IMR-90 (cell line): ENCODE measurements at regions not wholly inside any gene's neighbourhood (a gene's known extent, or its start where the extent isn't known, plus 50 kb on each side); places are given as distances from the start of the nearest gene placed in this dataset.

Source experiments
- ATAC-seq: fragments of 200-7000 bp; cut with Tn5 transposase; 2 replicates; pipeline ENCODE4 v1.9.1; 2020; ENCODE audit warnings: low read depth, mild to moderate bottlenecking, moderate library complexity
- BruUV-seq: library from RNA; stranded (reverse); fragments of 400-500 nt; replicated peaks from 2 replicates; lab custom pipeline; 2021; lab: Mats Ljungman, UMichigan
- CTCF ChIA-PET: fragments of 300-600 bp; formaldehyde crosslinking; extraction: SDS; loops from one replicate; lab custom pipeline; 2021; ENCODE audit warnings: antibody characterized with exemption; lab: Yijun Ruan, JAX
- POLR2A ChIA-PET: fragments of 300-600 bp; sonication (Branson Sonifier 250); formaldehyde crosslinking; loops from one replicate; lab custom pipeline; 2022; ENCODE audit warnings: antibody characterized with exemption; ENCODE audit not compliant: unreplicated experiment; lab: Charles Lee
- DNase-seq: peaks from one replicate; pipeline ENCODE4 v3.0.0; 2013
- H2AFZ ChIP-seq: replicated peaks from 2 replicates; pipeline ENCODE3; 2013; ENCODE audit warnings: low read length, mild to moderate bottlenecking; ENCODE audit not compliant: poor library complexity
- H2AK5ac ChIP-seq: 2 replicates; pipeline ENCODE4 v1.6.1; 2013; ENCODE audit warnings: low read depth, low read length, inconsistent platforms
- H2AK9ac ChIP-seq: replicated peaks from 2 replicates; pipeline ENCODE3; 2013; ENCODE audit warnings: mild to moderate bottlenecking, low read depth, low read length, moderate library complexity; ENCODE audit not compliant: poor library complexity
- H2BK120ac ChIP-seq: 2 replicates; pipeline ENCODE4 v1.6.1; 2013; ENCODE audit warnings: low read depth, low read length, inconsistent platforms
- H2BK15ac ChIP-seq: 3 replicates; pipeline ENCODE4 v1.6.1; 2013; ENCODE audit warnings: low read depth, low read length, inconsistent platforms
- H2BK20ac ChIP-seq: 2 replicates; pipeline ENCODE4 v1.6.1; 2013; ENCODE audit warnings: low read depth, mild to moderate bottlenecking, inconsistent platforms, low read length, moderate library complexity
- H2BK5ac ChIP-seq: 2 replicates; pipeline ENCODE4 v1.6.1; 2013; ENCODE audit warnings: mild to moderate bottlenecking, low read depth, low read length, inconsistent platforms; ENCODE audit not compliant: poor library complexity, severe bottlenecking
- H3K14ac ChIP-seq: replicated peaks from 2 replicates; pipeline ENCODE4 v1.6.1; 2013; ENCODE audit warnings: low read depth, low read length, inconsistent platforms
- H3K18ac ChIP-seq: 2 replicates; pipeline ENCODE4 v1.6.1; 2013; ENCODE audit warnings: low read depth, low read length, control low read depth
- H3K23ac ChIP-seq: 2 replicates; pipeline ENCODE4 v1.6.1; 2013; ENCODE audit warnings: low read depth, low read length, inconsistent platforms
- H3K27ac ChIP-seq: 2 replicates; pipeline ENCODE4 v1.5.1; 2013; ENCODE audit warnings: mild to moderate bottlenecking, control low read depth, low read length; ENCODE audit not compliant: insufficient read depth
- H3K27me3 ChIP-seq: 2 replicates; pipeline ENCODE4 v1.6.1; 2013; ENCODE audit warnings: low read length; ENCODE audit not compliant: control insufficient read depth, insufficient read depth
- H3K36me3 ChIP-seq: 2 replicates; pipeline ENCODE4 v1.6.1; 2013; ENCODE audit warnings: low read length, mixed read lengths; ENCODE audit not compliant: control insufficient read depth, insufficient read depth
- H3K4ac ChIP-seq: 2 replicates; pipeline ENCODE4 v1.6.1; 2013; ENCODE audit warnings: low read depth, low read length, inconsistent platforms
- H3K4me1 ChIP-seq: 2 replicates; pipeline ENCODE4 v1.6.1; 2013; ENCODE audit warnings: low read length, mixed read lengths; ENCODE audit not compliant: control insufficient read depth, insufficient read depth
- H3K4me2 ChIP-seq: 2 replicates; pipeline ENCODE4 v1.6.1; 2013; ENCODE audit warnings: low read depth, mild to moderate bottlenecking, control low read depth, low read length, moderate library complexity
- H3K4me3 ChIP-seq: 2 replicates; pipeline ENCODE4 v1.5.1; 2013; ENCODE audit warnings: low read depth, mild to moderate bottlenecking, control low read depth, low read length, moderate library complexity; ENCODE audit not compliant: insufficient read depth
- H3K56ac ChIP-seq: 2 replicates; pipeline ENCODE4 v1.6.1; 2013; ENCODE audit warnings: low read length, inconsistent platforms; ENCODE audit not compliant: insufficient read depth; ENCODE audit errors: extremely low read depth
- H3K79me1 ChIP-seq, 2 experiments: 2 replicates each; pipeline ENCODE4 v1.6.1; 2013; ENCODE audit warnings: low read length in 2 of 2, inconsistent platforms in 1 of 2, low read depth in 1 of 2
- H3K9ac ChIP-seq: 2 replicates; pipeline ENCODE4 v1.6.1; 2013; ENCODE audit warnings: low read depth, low read length, control low read depth
- H3K9me1 ChIP-seq: 2 replicates; pipeline ENCODE4 v1.6.1; 2013; ENCODE audit warnings: low read length, inconsistent platforms; ENCODE audit not compliant: insufficient read depth
- H3K9me3 ChIP-seq: 2 replicates; pipeline ENCODE4 v1.6.1; 2013; ENCODE audit warnings: low read length; ENCODE audit not compliant: control insufficient read depth, insufficient read depth
- H4K20me1 ChIP-seq: 2 replicates; pipeline ENCODE4 v1.6.1; 2013; ENCODE audit warnings: low read length, inconsistent platforms; ENCODE audit not compliant: insufficient read depth
- H4K5ac ChIP-seq: 2 replicates; pipeline ENCODE4 v1.6.1; 2013; ENCODE audit warnings: mild to moderate bottlenecking, low read depth, low read length, control low read depth
- H4K8ac ChIP-seq, 2 experiments: 2 replicates each; pipeline ENCODE4 v1.6.1; 2013; ENCODE audit warnings: low read depth in 2 of 2, low read length in 2 of 2, control low read depth in 1 of 2, inconsistent platforms in 1 of 2
- H4K91ac ChIP-seq: 2 replicates; pipeline ENCODE4 v1.6.1; 2013; ENCODE audit warnings: low read depth, low read length, inconsistent platforms; ENCODE audit not compliant: insufficient read depth
- BHLHE40 ChIP-seq: fragments of 150-350 bp; IDR thresholded peaks from 2 replicates; pipeline ENCODE4 v1.6.1; 2016; ENCODE audit warnings: mild to moderate bottlenecking, low read depth, low read length
- CEBPB ChIP-seq: IDR thresholded peaks from 2 replicates; pipeline ENCODE4 v1.6.1; 2012; ENCODE audit warnings: low read depth, low read length, improper control_type of control experiment
- CHD1 ChIP-seq: IDR thresholded peaks from 2 replicates; pipeline ENCODE4 v1.6.1; 2012; ENCODE audit warnings: low read depth, low read length, improper control_type of control experiment
- FOS ChIP-seq: fragments of 150-350 bp; IDR thresholded peaks from 2 replicates; pipeline ENCODE4 v1.6.1; 2016; ENCODE audit warnings: low read depth, low read length
- MAFK ChIP-seq: IDR thresholded peaks from 2 replicates; pipeline ENCODE4 v1.6.1; 2012; ENCODE audit warnings: low read depth, low read length, improper control_type of control experiment
- NFE2L2 ChIP-seq: fragments of 150-350 bp; IDR thresholded peaks from 2 replicates; pipeline ENCODE4 v1.6.1; 2016; ENCODE audit warnings: low read depth, mild to moderate bottlenecking, low read length
- POLR2A ChIP-seq: IDR thresholded peaks from 2 replicates; pipeline ENCODE4 v1.6.1; 2012; ENCODE audit warnings: mild to moderate bottlenecking, low read depth, low read length
- RAD21 ChIP-seq: IDR thresholded peaks from 2 replicates; pipeline ENCODE4 v1.6.1; 2012; ENCODE audit warnings: low read length, improper control_type of control experiment
- RCOR1 ChIP-seq: IDR thresholded peaks from 2 replicates; pipeline ENCODE4 v1.6.1; 2012; ENCODE audit warnings: mild to moderate bottlenecking, low read length, improper control_type of control experiment; ENCODE audit not compliant: insufficient replicate concordance
- RFX5 ChIP-seq: IDR thresholded peaks from 2 replicates; pipeline ENCODE4 v1.8.0; 2012; ENCODE audit warnings: low read depth, mild to moderate bottlenecking, low read length, moderate library complexity
- SMC3 ChIP-seq: fragments of 150-350 bp; IDR thresholded peaks from 2 replicates; pipeline ENCODE4 v1.6.1; 2016; ENCODE audit warnings: low read depth, mild to moderate bottlenecking, antibody characterized with exemption, low read length, moderate library complexity
- WGBS, 2 experiments: methylation state at CpG; one replicate each; pipeline versions ENCODE4 v1.1.5 to v1.1.7; 2013; ENCODE audit warnings: missing lambda C conversion rate in 2 of 2; ENCODE audit not compliant: insufficient read length in 1 of 2; ENCODE audit errors: extremely low coverage in 2 of 2; 5-methylcytosine and 5-hydroxymethylcytosine counted together
- dilution Hi-C: fragments of 300-500 bp; cut with HindIII; formaldehyde crosslinking; loops from one replicate; pipeline ENCODE4 v1.14.3; 2018; ENCODE audit warnings: low sequenced_read_pairs; ENCODE audit not compliant: unreplicated experiment
- in situ Hi-C: fragments of 300-500 bp; cut with MboI; formaldehyde crosslinking; loops from 3 replicates; pipeline ENCODE4 v1.14.3; 2019; ENCODE audit warnings: low sequenced_read_pairs, inconsistent platforms, mixed read lengths
- intact Hi-C: fragments of 100-400 bp; cut with micrococcal nuclease; formaldehyde crosslinking; loops from 2 replicates; pipeline ENCODE4 v1.10.0; 2022
- TF ChIP-seq, protein P1 (sequence below): fragments of 150-350 bp; IDR thresholded peaks from 2 replicates; pipeline ENCODE4 v1.6.1; 2017; ENCODE audit warnings: mild to moderate bottlenecking, antibody characterized with exemption, low read length, low read depth
- TF ChIP-seq, protein P2 (sequence below): conservative IDR thresholded peaks from 2 replicates; pipeline ENCODE4 v1.5.1; 2012; ENCODE audit warnings: mild to moderate bottlenecking, low read depth, low read length, improper control_type of control experiment

DNA sequence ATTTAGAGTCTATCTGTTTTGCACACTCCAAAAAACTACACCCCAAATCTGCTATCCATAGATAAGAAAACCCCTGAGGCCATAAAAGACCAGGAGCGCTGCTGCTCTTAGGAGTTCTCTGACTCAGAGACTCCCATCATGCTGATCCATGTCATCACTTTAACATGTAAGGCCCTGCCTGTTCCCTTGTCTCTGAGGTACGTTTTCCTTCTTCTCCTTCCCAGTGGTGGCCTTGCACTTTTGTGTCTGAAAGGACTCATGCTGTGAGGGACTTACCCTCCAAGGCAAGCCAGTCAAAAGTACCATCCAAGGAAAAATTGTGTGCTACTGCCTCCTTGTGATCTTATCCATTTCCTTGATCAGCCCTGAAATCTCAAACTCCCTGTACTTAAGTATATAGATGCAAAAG is 427.4 kb upstream of the NCAM2 start:
- DNase-seq (no peak), ATAC-seq (no peak)
- no CpG with 5 or more reads among the region's 2 CpGs for WGBS, 2 experiments
- H3K79me1 ChIP-seq: no peaks in the 10 kb centered on the region
- no peak overlapping the region for H3K4me2 ChIP-seq
- no peak overlapping the region for H3K14ac ChIP-seq
- ChIA-PET CTCF (no interaction called here), POLR2A (no interaction called here)
- H3K36me3 ChIP-seq: no peaks in the 10 kb centered on the region
- H3K4ac ChIP-seq: no peak overlapping the region
- no TSS peak for BruUV-seq
- peaks cover 7% of the 10 kb centered on the region for H3K9me3 ChIP-seq
- no peak overlapping the region for H2BK120ac ChIP-seq
- no peak overlapping the region for H3K18ac ChIP-seq
- TF ChIP-seq CEBPB (no peak), RFX5 (no peak), NFE2L2 (no peak), FOS (no peak), RAD21 (no peak), POLR2A (no peak), MAFK (no peak), RCOR1 (no peak), BHLHE40 (no peak), SMC3 (no peak), CHD1 (no peak)
- TF ChIP-seq, protein P1, sequence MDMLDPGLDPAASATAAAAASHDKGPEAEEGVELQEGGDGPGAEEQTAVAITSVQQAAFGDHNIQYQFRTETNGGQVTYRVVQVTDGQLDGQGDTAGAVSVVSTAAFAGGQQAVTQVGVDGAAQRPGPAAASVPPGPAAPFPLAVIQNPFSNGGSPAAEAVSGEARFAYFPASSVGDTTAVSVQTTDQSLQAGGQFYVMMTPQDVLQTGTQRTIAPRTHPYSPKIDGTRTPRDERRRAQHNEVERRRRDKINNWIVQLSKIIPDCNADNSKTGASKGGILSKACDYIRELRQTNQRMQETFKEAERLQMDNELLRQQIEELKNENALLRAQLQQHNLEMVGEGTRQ: no peak
- TF ChIP-seq, protein P2, sequence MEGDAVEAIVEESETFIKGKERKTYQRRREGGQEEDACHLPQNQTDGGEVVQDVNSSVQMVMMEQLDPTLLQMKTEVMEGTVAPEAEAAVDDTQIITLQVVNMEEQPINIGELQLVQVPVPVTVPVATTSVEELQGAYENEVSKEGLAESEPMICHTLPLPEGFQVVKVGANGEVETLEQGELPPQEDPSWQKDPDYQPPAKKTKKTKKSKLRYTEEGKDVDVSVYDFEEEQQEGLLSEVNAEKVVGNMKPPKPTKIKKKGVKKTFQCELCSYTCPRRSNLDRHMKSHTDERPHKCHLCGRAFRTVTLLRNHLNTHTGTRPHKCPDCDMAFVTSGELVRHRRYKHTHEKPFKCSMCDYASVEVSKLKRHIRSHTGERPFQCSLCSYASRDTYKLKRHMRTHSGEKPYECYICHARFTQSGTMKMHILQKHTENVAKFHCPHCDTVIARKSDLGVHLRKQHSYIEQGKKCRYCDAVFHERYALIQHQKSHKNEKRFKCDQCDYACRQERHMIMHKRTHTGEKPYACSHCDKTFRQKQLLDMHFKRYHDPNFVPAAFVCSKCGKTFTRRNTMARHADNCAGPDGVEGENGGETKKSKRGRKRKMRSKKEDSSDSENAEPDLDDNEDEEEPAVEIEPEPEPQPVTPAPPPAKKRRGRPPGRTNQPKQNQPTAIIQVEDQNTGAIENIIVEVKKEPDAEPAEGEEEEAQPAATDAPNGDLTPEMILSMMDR: no peak
- H3K27ac ChIP-seq: no peak overlapping the region
- H4K91ac ChIP-seq: no peak overlapping the region
- no peak overlapping the region for H4K5ac ChIP-seq
- in situ Hi-C loops: no loop called here
- no peaks in the 10 kb centered on the region for H3K9me1 ChIP-seq
- no peaks in the 10 kb centered on the region for H3K27me3 ChIP-seq
- no peaks in the 10 kb centered on the region for H3K4me1 ChIP-seq
- no peak overlapping the region for H3K23ac ChIP-seq
- no peak overlapping the region for H3K4me3 ChIP-seq
- no peak overlapping the region for H3K9ac ChIP-seq
- no peak overlapping the region for H3K56ac ChIP-seq
- H2AK5ac ChIP-seq: no peak overlapping the region
- no peak overlapping the region for H2BK5ac ChIP-seq
- H2AK9ac ChIP-seq: no peak overlapping the region
- H2BK20ac ChIP-seq: no peak overlapping the region
- no peak overlapping the region for H2AFZ ChIP-seq
- H2BK15ac ChIP-seq: no peak overlapping the region
- no peaks in the 10 kb centered on the region for H4K20me1 ChIP-seq
- intact Hi-C loops: no loop called here
- dilution Hi-C loops: no loop called here
- H4K8ac ChIP-seq: no peak overlapping the region
